Fibroblast of lung (primary cell): ENCODE measurements at regions not wholly inside any gene's neighbourhood (a gene's known extent, or its start where the extent isn't known, plus 50 kb on each side); places are given as distances from the start of the nearest gene placed in this dataset.

Experiments used
- DNase-seq, 2 donors: peaks; one replicate each; pipeline versions ENCODE4 v3.0.0 to v3.0.0-alpha.2; 2010; ENCODE audit warnings: low read depth in 2 of 2
- H2AFZ ChIP-seq: 2 replicates; pipeline ENCODE4 v1.5.1; 2012; ENCODE audit warnings: low read length, control low read depth, inconsistent platforms
- H3K27ac ChIP-seq: 2 replicates; pipeline ENCODE4 v1.5.1; 2011; ENCODE audit warnings: low read length, control low read depth; ENCODE audit not compliant: insufficient read depth
- H3K27me3 ChIP-seq: 2 replicates; pipeline ENCODE4 v1.5.1; 2011; ENCODE audit warnings: mild to moderate bottlenecking, low read length; ENCODE audit not compliant: control insufficient read depth, insufficient read depth
- H3K36me3 ChIP-seq: 2 replicates; pipeline ENCODE4 v1.5.1; 2011; ENCODE audit warnings: low read length; ENCODE audit not compliant: control insufficient read depth, insufficient read depth
- H3K4me1 ChIP-seq: 2 replicates; pipeline ENCODE4 v1.5.1; 2011; ENCODE audit warnings: low read length; ENCODE audit not compliant: control insufficient read depth, insufficient read depth; ENCODE audit errors: extremely low read depth
- H3K4me2 ChIP-seq: 2 replicates; pipeline ENCODE4 v1.5.1; 2011; ENCODE audit warnings: low read length, control low read depth; ENCODE audit not compliant: insufficient read depth; ENCODE audit errors: extremely low read depth
- H3K4me3 ChIP-seq, 4 experiments: fragments of 200-600 bp in 1 of 4; sonication (generic) in 1 of 4; replicated peaks in 1 of 4; 2 replicates each; pipeline ENCODE4 v1.5.1; 2011 to 2016; ENCODE audit warnings: low read length in 4 of 4, low read depth in 3 of 4, mild to moderate bottlenecking in 3 of 4, control low read depth in 2 of 4, inconsistent platforms in 1 of 4, mixed read lengths in 1 of 4; ENCODE audit not compliant: insufficient read depth in 1 of 4; ENCODE audit errors: control extremely low read depth in 1 of 4
- H3K79me2 ChIP-seq: 2 replicates; pipeline ENCODE4 v1.5.1; 2012; ENCODE audit warnings: mild to moderate bottlenecking, low read length, inconsistent platforms; ENCODE audit not compliant: control insufficient read depth, insufficient read depth
- H3K9ac ChIP-seq: 2 replicates; pipeline ENCODE4 v1.5.1; 2011; ENCODE audit warnings: mild to moderate bottlenecking, low read length, control low read depth; ENCODE audit not compliant: insufficient read depth
- H3K9me3 ChIP-seq: 2 replicates; pipeline ENCODE4 v1.5.1; 2012; ENCODE audit warnings: low read depth, low read length; ENCODE audit not compliant: control insufficient read depth, insufficient read depth
- H4K20me1 ChIP-seq: 2 replicates; pipeline ENCODE4 v1.5.1; 2011; ENCODE audit warnings: low read length; ENCODE audit not compliant: control insufficient read depth, insufficient read depth; ENCODE audit errors: extremely low read depth
- EZH2 ChIP-seq: IDR thresholded peaks from 2 replicates; pipeline ENCODE4 v1.5.1; 2012; ENCODE audit warnings: low read length, control low read depth, mild to moderate bottlenecking; ENCODE audit errors: missing control alignments
- TF ChIP-seq, protein P1 (sequence below), 2 donors: IDR thresholded peaks in 1 of 2; conservative IDR thresholded peaks in 1 of 2; 1 replicate in 1 of 2; 2 replicates in 1 of 2; pipeline ENCODE4 v1.5.1; 2011 to 2012; ENCODE audit warnings: low read length in 2 of 2, control low read depth in 1 of 2, inconsistent platforms in 1 of 2, low read depth in 1 of 2, mild to moderate bottlenecking in 1 of 2

DNA sequence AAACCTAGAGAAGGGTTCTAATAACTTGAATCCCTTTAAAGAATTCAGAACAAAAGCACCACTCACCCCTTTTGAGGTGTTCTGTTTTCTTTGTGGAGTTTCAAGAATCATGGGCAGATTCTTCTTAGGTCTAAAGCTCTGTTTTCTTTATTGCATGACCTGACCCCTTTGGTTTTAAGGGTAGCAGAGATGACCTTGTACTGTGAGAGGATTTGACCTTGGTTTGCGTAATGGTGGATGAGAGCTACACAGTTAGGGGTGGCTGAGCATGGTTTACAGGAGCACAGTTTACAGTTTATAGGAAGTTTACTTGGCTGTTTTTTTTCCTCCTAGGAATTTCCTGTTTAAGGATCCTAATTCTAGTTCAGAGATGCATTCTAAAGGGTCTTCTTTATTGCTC, 1095.6 kb upstream of the NRXN1 start:
- TF ChIP-seq EZH2: no peak
- TF ChIP-seq, protein P1, sequence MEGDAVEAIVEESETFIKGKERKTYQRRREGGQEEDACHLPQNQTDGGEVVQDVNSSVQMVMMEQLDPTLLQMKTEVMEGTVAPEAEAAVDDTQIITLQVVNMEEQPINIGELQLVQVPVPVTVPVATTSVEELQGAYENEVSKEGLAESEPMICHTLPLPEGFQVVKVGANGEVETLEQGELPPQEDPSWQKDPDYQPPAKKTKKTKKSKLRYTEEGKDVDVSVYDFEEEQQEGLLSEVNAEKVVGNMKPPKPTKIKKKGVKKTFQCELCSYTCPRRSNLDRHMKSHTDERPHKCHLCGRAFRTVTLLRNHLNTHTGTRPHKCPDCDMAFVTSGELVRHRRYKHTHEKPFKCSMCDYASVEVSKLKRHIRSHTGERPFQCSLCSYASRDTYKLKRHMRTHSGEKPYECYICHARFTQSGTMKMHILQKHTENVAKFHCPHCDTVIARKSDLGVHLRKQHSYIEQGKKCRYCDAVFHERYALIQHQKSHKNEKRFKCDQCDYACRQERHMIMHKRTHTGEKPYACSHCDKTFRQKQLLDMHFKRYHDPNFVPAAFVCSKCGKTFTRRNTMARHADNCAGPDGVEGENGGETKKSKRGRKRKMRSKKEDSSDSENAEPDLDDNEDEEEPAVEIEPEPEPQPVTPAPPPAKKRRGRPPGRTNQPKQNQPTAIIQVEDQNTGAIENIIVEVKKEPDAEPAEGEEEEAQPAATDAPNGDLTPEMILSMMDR (conservative IDR thresholded peaks at IDR 0.05 in 1 of 2, IDR thresholded peaks at IDR 0.05 in 1 of 2; ENCODE audit: low read depth in 1 of 2, low read length in 2 of 2): no peak
- no peaks in the 10 kb centered on the region for H3K36me3 ChIP-seq
- no peak overlapping the region for H3K4me2 ChIP-seq
- no peaks in the 10 kb centered on the region for H3K79me2 ChIP-seq
- H3K4me1 ChIP-seq: peaks cover 2% of the 10 kb centered on the region
- no peak overlapping the region for H3K27ac ChIP-seq
- no peak for DNase-seq
- H2AFZ ChIP-seq: peak overlapping the region; percentile 53
- H3K27me3 ChIP-seq: no peaks in the 10 kb centered on the region
- no peaks in the 10 kb centered on the region for H4K20me1 ChIP-seq
- H3K9ac ChIP-seq: no peak overlapping the region
- H3K9me3 ChIP-seq: no peaks in the 10 kb centered on the region
- H3K4me3 ChIP-seq: no peak overlapping the region

DNA sequence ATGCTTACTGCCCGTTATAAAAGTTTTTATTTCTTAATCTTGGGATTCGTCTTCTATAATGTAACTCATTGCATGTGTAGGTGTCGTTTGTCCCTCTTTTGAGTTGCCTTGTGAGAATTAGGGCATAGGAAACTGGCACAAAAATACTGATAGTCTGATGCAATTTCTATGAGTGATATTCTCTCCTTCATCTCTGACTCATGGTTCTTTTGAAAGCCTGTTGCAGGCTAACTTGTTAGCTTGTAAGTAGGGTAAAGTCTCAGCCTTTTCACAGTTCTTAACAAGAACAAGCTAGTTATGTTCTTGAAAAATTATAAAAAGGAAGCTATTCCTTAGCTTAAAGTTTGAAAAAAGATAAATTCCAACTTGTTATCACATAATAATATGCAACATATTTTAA, 1085.4 kb upstream of the NRXN1 start:
- no peak overlapping the region for H3K4me3 ChIP-seq
- no peaks in the 10 kb centered on the region for H3K36me3 ChIP-seq
- H4K20me1 ChIP-seq: no peaks in the 10 kb centered on the region
- TF ChIP-seq, protein P1 (conservative IDR thresholded peaks at IDR 0.05 in 1 of 2, IDR thresholded peaks at IDR 0.05 in 1 of 2; ENCODE audit: low read depth in 1 of 2, low read length in 2 of 2): no peak
- no peak for TF ChIP-seq EZH2
- no peaks in the 10 kb centered on the region for H3K27me3 ChIP-seq
- no peak overlapping the region for H2AFZ ChIP-seq
- H3K27ac ChIP-seq: no peak overlapping the region
- no peaks in the 10 kb centered on the region for H3K79me2 ChIP-seq
- no peak overlapping the region for H3K9ac ChIP-seq
- peak; percentile 47 to 81 for DNase-seq
- H3K4me2 ChIP-seq: no peak overlapping the region
- H3K9me3 ChIP-seq: no peaks in the 10 kb centered on the region
- H3K4me1 ChIP-seq: no peaks in the 10 kb centered on the region

DNA sequence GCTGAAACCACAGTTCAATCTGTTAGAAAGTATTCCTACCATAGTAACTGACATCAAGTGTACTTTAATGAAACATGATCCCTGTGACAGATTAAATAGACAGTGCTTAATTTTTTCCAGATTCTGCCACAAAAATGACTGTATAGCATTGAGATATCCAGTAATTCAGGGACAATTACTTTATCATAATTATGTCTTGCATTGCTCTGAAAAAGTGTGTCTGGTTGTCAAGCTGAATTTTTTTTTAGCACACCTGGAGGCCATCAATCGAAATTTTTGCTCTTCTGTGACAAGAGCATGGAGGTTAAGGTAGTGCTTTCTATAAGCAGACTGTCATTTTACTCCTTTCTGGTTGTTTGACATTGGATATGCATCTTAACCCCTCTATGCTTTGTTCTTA, 1083.8 kb upstream of the NRXN1 start:
- Histone ChIP-seq H3K36me3 (no peaks in the 10 kb centered on the region), H3K9ac (no peak overlapping the region), H3K27ac (no peak overlapping the region), H4K20me1 (no peaks in the 10 kb centered on the region), H2AFZ (no peak overlapping the region), H3K79me2 (no peaks in the 10 kb centered on the region), H3K27me3 (no peaks in the 10 kb centered on the region), H3K4me3 (no peak overlapping the region), H3K4me2 (no peak overlapping the region), H3K4me1 (no peaks in the 10 kb centered on the region), H3K9me3 (no peaks in the 10 kb centered on the region)
- DNase-seq: peak in 1 of 2 donors; percentile 8
- TF ChIP-seq EZH2: no peak
- TF ChIP-seq, protein P1 (conservative IDR thresholded peaks at IDR 0.05 in 1 of 2, IDR thresholded peaks at IDR 0.05 in 1 of 2; ENCODE audit: low read depth in 1 of 2, low read length in 2 of 2): no peak
